ENCODE measurements at regions not wholly inside any gene's neighbourhood (a gene's known extent, or its start where the extent isn't known, plus 50 kb on each side); places are given as distances from the start of the nearest gene placed in this dataset.

DNA sequence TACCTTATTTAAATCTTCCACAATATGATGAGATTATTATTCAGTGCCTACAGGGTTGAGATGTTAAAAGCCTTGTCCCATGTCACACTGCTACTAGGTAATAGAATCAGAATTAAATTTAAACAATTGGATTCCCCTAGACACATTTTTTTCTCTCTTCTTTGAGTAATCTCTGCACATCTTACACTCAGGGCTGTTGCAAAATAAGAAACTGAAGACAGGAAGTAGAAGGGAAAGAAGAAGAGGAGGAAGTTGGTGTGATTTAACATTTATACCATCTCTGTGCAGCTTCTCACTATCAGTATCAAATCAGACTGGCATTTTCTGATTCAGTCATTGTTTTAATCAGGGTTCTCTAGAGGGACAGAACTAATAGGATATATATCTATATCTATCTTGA, 677.6 kb downstream of the IRS1 start:
- TF ChIP-seq, protein P1, sequence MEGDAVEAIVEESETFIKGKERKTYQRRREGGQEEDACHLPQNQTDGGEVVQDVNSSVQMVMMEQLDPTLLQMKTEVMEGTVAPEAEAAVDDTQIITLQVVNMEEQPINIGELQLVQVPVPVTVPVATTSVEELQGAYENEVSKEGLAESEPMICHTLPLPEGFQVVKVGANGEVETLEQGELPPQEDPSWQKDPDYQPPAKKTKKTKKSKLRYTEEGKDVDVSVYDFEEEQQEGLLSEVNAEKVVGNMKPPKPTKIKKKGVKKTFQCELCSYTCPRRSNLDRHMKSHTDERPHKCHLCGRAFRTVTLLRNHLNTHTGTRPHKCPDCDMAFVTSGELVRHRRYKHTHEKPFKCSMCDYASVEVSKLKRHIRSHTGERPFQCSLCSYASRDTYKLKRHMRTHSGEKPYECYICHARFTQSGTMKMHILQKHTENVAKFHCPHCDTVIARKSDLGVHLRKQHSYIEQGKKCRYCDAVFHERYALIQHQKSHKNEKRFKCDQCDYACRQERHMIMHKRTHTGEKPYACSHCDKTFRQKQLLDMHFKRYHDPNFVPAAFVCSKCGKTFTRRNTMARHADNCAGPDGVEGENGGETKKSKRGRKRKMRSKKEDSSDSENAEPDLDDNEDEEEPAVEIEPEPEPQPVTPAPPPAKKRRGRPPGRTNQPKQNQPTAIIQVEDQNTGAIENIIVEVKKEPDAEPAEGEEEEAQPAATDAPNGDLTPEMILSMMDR (IDR thresholded peaks at IDR 0.05): no peak
- TF ChIP-seq, protein P2, sequence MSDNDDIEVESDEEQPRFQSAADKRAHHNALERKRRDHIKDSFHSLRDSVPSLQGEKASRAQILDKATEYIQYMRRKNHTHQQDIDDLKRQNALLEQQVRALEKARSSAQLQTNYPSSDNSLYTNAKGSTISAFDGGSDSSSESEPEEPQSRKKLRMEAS (IDR thresholded peaks at IDR 0.05): no peak
- no peak for TF ChIP-seq SMC3 (IDR thresholded peaks at IDR 0.05)
- TF ChIP-seq JUN (IDR thresholded peaks at IDR 0.05): no peak
- TF ChIP-seq, protein P3, sequence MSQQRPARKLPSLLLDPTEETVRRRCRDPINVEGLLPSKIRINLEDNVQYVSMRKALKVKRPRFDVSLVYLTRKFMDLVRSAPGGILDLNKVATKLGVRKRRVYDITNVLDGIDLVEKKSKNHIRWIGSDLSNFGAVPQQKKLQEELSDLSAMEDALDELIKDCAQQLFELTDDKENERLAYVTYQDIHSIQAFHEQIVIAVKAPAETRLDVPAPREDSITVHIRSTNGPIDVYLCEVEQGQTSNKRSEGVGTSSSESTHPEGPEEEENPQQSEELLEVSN (IDR thresholded peaks at IDR 0.05; ENCODE audit: borderline replicate concordance, low read depth): no peak
- TF ChIP-seq, protein P4, sequence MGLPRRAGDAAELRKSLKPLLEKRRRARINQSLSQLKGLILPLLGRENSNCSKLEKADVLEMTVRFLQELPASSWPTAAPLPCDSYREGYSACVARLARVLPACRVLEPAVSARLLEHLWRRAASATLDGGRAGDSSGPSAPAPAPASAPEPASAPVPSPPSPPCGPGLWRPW (IDR thresholded peaks at IDR 0.05): no peak
- no peak for TF ChIP-seq POLR2A (IDR thresholded peaks at IDR 0.05; ENCODE audit: low read length)
- no peak for TF ChIP-seq EP300 (IDR thresholded peaks at IDR 0.05)
- TF ChIP-seq BHLHE40 (IDR thresholded peaks at IDR 0.05; ENCODE audit: low read depth, low read length): no peak

All from A549 (cell line).